ENCODE measurements at regions not wholly inside any gene's neighbourhood (a gene's known extent, or its start where the extent isn't known, plus 50 kb on each side); places are given as distances from the start of the nearest gene placed in this dataset.

GRCh38 chr5:175103746-175104145 is 340.2 kb downstream of the DRD1 start:
- Histone ChIP-seq H4K5ac (ENCODE audit: low read depth, low read length) (no peak overlapping the region), H3K9me3 (ENCODE audit: control insufficient read depth, insufficient read depth, low read length) (no peaks in the 10 kb centered on the region), H3K4me3 (ENCODE audit: insufficient read depth, low read depth, low read length) (no peak overlapping the region), H3K4me1 (ENCODE audit: control insufficient read depth, insufficient read depth, low read length) (no peaks in the 10 kb centered on the region), H2AFZ (replicated peaks; ENCODE audit: low read length, poor library complexity) (no peak overlapping the region), H3K23ac (ENCODE audit: low read depth, low read length) (no peak overlapping the region), H3K18ac (ENCODE audit: low read depth, low read length) (no peak overlapping the region), H2BK120ac (ENCODE audit: low read depth, low read length) (no peak overlapping the region), H2BK5ac (ENCODE audit: low read depth, low read length, poor library complexity, severe bottlenecking) (no peak overlapping the region), H3K4ac (ENCODE audit: low read depth, low read length) (no peak overlapping the region), H4K8ac (ENCODE audit: low read depth in 2 of 2, low read length in 2 of 2) (no peak overlapping the region), H3K27me3 (ENCODE audit: control insufficient read depth, insufficient read depth, low read length) (no peaks in the 10 kb centered on the region; the same call in 1 of the 2 replicates), H3K36me3 (ENCODE audit: control insufficient read depth, insufficient read depth, low read length) (no peaks in the 10 kb centered on the region), H3K56ac (ENCODE audit: extremely low read depth, insufficient read depth, low read length) (no peak overlapping the region), H2AK5ac (ENCODE audit: low read depth, low read length) (no peak overlapping the region), H4K91ac (ENCODE audit: insufficient read depth, low read depth, low read length) (no peak overlapping the region), H2BK20ac (ENCODE audit: low read depth, low read length) (no peak overlapping the region), H4K20me1 (ENCODE audit: insufficient read depth, low read length) (no peaks in the 10 kb centered on the region), H2AK9ac (replicated peaks; ENCODE audit: low read depth, low read length, poor library complexity) (no peak overlapping the region), H3K9me1 (ENCODE audit: insufficient read depth, low read length) (no peaks in the 10 kb centered on the region), H2BK15ac (ENCODE audit: low read depth, low read length) (no peak overlapping the region), H3K27ac (ENCODE audit: insufficient read depth, low read length) (no peak overlapping the region), H3K4me2 (ENCODE audit: low read depth, low read length) (no peak overlapping the region), H3K9ac (ENCODE audit: low read depth, low read length) (no peak overlapping the region), H3K79me1 (ENCODE audit: low read depth in 1 of 2, low read length in 2 of 2) (no peaks in the 10 kb centered on the region), H3K14ac (replicated peaks; ENCODE audit: low read depth, low read length) (no peak overlapping the region)
- TF ChIP-seq CTCF (conservative IDR thresholded peaks at IDR 0.05; ENCODE audit: low read depth, low read length) (no peak), FOS (IDR thresholded peaks at IDR 0.05; ENCODE audit: low read depth, low read length) (no peak), RCOR1 (IDR thresholded peaks at IDR 0.05; ENCODE audit: insufficient replicate concordance, low read length) (no peak), ELK1 (IDR thresholded peaks at IDR 0.05; ENCODE audit: borderline replicate concordance, low read depth, low read length) (no peak), NFE2L2 (IDR thresholded peaks at IDR 0.05; ENCODE audit: low read depth, low read length) (no peak), USF2 (IDR thresholded peaks at IDR 0.05; ENCODE audit: low read depth, low read length) (no peak), BHLHE40 (IDR thresholded peaks at IDR 0.05; ENCODE audit: low read depth, low read length) (no peak), MAFK (IDR thresholded peaks at IDR 0.05; ENCODE audit: low read depth, low read length) (no peak), MXI1 (IDR thresholded peaks at IDR 0.05; ENCODE audit: borderline replicate concordance, low read depth, low read length) (no peak), MAZ (IDR thresholded peaks at IDR 0.05; ENCODE audit: borderline replicate concordance, low read depth, low read length) (no peak), RAD21 (IDR thresholded peaks at IDR 0.05; ENCODE audit: low read length) (no peak), SMC3 (IDR thresholded peaks at IDR 0.05; ENCODE audit: low read depth, low read length) (no peak), RFX5 (IDR thresholded peaks at IDR 0.05; ENCODE audit: low read depth, low read length) (no peak), CHD1 (IDR thresholded peaks at IDR 0.05; ENCODE audit: low read depth, low read length) (no peak), CEBPB (IDR thresholded peaks at IDR 0.05; ENCODE audit: low read depth, low read length) (no peak), POLR2A (IDR thresholded peaks at IDR 0.05; ENCODE audit: low read depth, low read length) (no peak)
- WGBS, 2 experiments (ENCODE audit: extremely low coverage in 2 of 2, insufficient read length in 1 of 2) = 13% methylated on average over 1 of the region's 4 CpGs; no CpG with 5 or more reads in 1 of the 2 experiments
- ChIA-PET CTCF (no interaction called here), POLR2A (ENCODE audit: unreplicated experiment) (no interaction called here)
- DNase-seq = no peak
- no TSS peak for BruUV-seq (replicated peaks)
- intact Hi-C loops (cut with micrococcal nuclease) = no loop called here
- in situ Hi-C loops (cut with MboI; ENCODE audit: low sequenced_read_pairs) = no loop called here
- dilution Hi-C loops (cut with HindIII; ENCODE audit: low sequenced_read_pairs, unreplicated experiment) = no loop called here
- ATAC-seq (ENCODE audit: low read depth) = no peak
